Thyroid gland (tissue), 4 donors: ENCODE measurements at regions not wholly inside any gene's neighbourhood (a gene's known extent, or its start where the extent isn't known, plus 50 kb on each side); places are given as distances from the start of the nearest gene placed in this dataset.
A peak's percentile ranks its signal among the peaks of the same experiment; 100 is the strongest.

Experiments used
- DNase-seq, 2 donors: peaks; one replicate each; pipeline ENCODE4 v3.0.0-alpha.2; 2019
- H3K27ac ChIP-seq, 3 donors: fragments of 200-600 bp; sonication (generic); 1 replicate in 2 of 3; 2 replicates in 1 of 3; pipeline ENCODE4 v1.5.1; 2016 to 2019; ENCODE audit warnings: mild to moderate bottlenecking in 1 of 3, moderate library complexity in 1 of 3
- H3K27me3 ChIP-seq: fragments of 200-600 bp; sonication (generic); one replicate; pipeline ENCODE4 v1.5.1; 2019
- H3K36me3 ChIP-seq, 2 donors: fragments of 200-600 bp; sonication (generic); one replicate each; pipeline ENCODE4 v1.5.1; 2016 to 2019
- H3K4me1 ChIP-seq, 2 donors: fragments of 200-600 bp; sonication (generic); one replicate each; pipeline ENCODE4 v1.5.1; 2017 to 2019
- H3K4me3 ChIP-seq, 3 donors: fragments of 200-600 bp; sonication (generic); replicated peaks in 1 of 3; 1 replicate in 2 of 3; 2 replicates in 1 of 3; pipeline ENCODE4 v1.5.1; 2016; ENCODE audit warnings: mild to moderate bottlenecking in 1 of 3
- H3K9me3 ChIP-seq: fragments of 200-600 bp; sonication (generic); one replicate; pipeline ENCODE4 v1.5.1; 2017
- POLR2A ChIP-seq, 2 donors: fragments of 450-650 bp; IDR thresholded peaks; one replicate each; pipeline ENCODE4 v1.6.1; 2017; ENCODE audit warnings: antibody characterized with exemption in 2 of 2, mild to moderate bottlenecking in 2 of 2, moderate library complexity in 1 of 2
- WGBS, 2 donors: methylation state at CpG; one replicate each; pipeline ENCODE4 v1.1.5; 2017; 5-methylcytosine and 5-hydroxymethylcytosine counted together
- intact Hi-C: fragments of 100-400 bp; cut with DNase I; formaldehyde crosslinking; loops from one replicate; pipeline ENCODE4 v1.15.1; 2023
- TF ChIP-seq, protein P1 (sequence below), 6 experiments: fragments of 200-600 bp in 3 of 6; fragments of 450-650 bp in 3 of 6; sonication (generic) in 3 of 6; IDR thresholded peaks; one replicate each; pipeline ENCODE4 v1.5.1; 2016 to 2019; ENCODE audit warnings: antibody characterized with exemption in 6 of 6, mild to moderate bottlenecking in 2 of 6, inconsistent platforms in 1 of 6, moderate library complexity in 1 of 6

DNA sequence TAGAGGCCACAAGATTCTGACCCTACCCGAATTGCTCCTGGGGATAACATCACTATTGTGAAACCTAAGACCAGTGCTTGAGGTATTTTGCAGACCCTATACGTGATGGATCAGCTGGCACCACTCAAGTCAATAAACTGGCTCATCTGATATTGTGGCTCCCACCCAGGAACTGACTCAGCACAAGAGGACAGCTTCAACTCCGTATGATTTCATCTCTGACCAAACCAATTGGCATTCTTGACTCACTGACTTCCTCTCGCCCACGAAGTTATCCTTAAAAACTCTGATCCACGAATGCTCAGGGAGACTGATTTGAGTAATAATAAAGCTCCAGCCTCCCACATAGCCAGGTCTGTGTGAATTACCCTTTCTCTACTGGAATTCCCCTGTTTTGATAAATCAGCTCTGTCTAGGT is 1036.1 kb upstream of the TMEM132C start:
- Histone ChIP-seq H3K9me3 (no peaks in the 10 kb centered on the region), H3K4me1 (no peaks in the 10 kb centered on the region), H3K27ac (no peak overlapping the region), H3K36me3 (no peaks in the 10 kb centered on the region), H3K27me3 (no peaks in the 10 kb centered on the region), H3K4me3 (no peak overlapping the region)
- intact Hi-C loops: no loop called here
- no peak for DNase-seq
- WGBS, 2 donors: 72 to 77% methylated on average over 6 of the region's 6 CpGs
- TF ChIP-seq, protein P1, sequence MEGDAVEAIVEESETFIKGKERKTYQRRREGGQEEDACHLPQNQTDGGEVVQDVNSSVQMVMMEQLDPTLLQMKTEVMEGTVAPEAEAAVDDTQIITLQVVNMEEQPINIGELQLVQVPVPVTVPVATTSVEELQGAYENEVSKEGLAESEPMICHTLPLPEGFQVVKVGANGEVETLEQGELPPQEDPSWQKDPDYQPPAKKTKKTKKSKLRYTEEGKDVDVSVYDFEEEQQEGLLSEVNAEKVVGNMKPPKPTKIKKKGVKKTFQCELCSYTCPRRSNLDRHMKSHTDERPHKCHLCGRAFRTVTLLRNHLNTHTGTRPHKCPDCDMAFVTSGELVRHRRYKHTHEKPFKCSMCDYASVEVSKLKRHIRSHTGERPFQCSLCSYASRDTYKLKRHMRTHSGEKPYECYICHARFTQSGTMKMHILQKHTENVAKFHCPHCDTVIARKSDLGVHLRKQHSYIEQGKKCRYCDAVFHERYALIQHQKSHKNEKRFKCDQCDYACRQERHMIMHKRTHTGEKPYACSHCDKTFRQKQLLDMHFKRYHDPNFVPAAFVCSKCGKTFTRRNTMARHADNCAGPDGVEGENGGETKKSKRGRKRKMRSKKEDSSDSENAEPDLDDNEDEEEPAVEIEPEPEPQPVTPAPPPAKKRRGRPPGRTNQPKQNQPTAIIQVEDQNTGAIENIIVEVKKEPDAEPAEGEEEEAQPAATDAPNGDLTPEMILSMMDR (IDR thresholded peaks at IDR 0.05): no peak

DNA sequence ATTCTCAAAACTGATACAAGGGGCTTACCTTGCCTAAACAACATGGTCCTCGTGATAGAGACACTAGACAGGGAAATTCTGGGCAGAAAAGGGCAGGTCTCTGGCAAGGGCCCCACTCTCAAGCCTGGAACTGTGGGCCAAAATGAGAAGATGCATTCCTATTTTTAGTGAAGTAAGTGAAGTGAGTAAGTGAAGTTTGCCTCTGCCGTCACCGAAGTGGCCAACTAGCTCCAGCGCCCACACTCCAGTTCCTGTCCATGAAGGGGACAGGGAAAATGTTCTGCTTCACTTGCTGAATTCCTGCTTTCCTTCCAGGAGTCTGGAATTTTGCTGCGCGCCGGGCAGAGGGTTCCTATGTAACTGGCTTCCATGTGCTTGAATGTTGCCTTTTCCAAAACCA is 1035.6 kb upstream of the TMEM132C start:
- no peak for TF ChIP-seq POLR2A (IDR thresholded peaks at IDR 0.05)
- TF ChIP-seq, protein P1 (IDR thresholded peaks at IDR 0.05): no peak
- WGBS, 2 donors: 76 to 93% methylated on average over 7 of the region's 7 CpGs
- H3K27ac ChIP-seq: no peak overlapping the region

DNA sequence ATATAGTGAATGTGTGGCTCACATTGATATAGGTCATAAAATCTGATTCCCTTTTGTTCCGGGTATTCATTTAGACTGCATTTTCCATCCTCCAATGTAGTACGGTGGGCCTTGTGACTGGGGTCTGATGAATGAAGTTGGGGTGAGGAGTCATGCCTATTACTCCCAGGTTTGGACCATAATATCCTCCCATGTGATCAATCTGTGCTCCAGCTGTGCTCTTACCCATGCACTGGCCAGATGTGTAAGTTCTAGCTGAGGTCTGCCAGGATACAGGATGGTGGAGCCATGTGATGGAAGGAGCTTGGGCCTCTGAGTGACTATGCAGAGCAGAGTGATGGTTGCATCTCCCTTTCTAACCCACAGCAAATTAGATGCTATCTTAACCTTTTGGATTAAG is 1034.0 kb upstream of the TMEM132C start:
- Histone ChIP-seq H3K27ac (no peak overlapping the region), H3K4me1 (no peaks in the 10 kb centered on the region), H3K9me3 (no peaks in the 10 kb centered on the region), H3K27me3 (no peaks in the 10 kb centered on the region), H3K4me3 (no peak overlapping the region), H3K36me3 (no peaks in the 10 kb centered on the region)
- TF ChIP-seq, protein P1 (IDR thresholded peaks at IDR 0.05): no peak
- no peak for TF ChIP-seq POLR2A (IDR thresholded peaks at IDR 0.05)
- WGBS, 2 donors: 82 to 91% methylated on average over 2 of the region's 2 CpGs
- DNase-seq: no peak
- intact Hi-C loops: no loop called here

More for the DNA sequence above, 1035.6 kb upstream of the TMEM132C start:
- Histone ChIP-seq H3K36me3 (no peaks in the 10 kb centered on the region), H3K4me3 (no peak overlapping the region), H3K9me3 (no peaks in the 10 kb centered on the region), H3K27me3 (no peaks in the 10 kb centered on the region), H3K4me1 (no peaks in the 10 kb centered on the region)
- intact Hi-C loops: no loop called here
- no peak for DNase-seq

DNA sequence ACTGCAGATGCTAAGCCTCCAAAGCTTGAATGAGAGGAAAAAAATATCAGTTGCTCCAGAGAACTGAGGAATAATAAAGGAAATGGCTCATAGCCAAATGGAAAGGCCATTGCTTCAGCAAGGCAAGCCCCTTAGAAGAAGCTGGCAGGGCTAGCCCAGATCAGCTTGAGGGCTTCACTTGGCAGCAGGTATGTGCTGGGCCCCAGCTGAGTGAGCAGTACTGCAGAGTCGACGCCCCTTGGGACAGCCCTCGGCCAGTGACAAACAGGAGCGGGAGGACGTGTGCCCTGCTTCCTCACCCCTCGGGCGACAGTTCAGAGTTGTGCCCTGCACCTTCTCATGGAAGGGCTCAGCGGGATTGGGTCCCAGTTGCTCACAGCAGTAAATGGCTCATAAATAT is 1031.2 kb upstream of the TMEM132C start:
- TF ChIP-seq, protein P1 (IDR thresholded peaks at IDR 0.05): no peak
- no peak for TF ChIP-seq POLR2A (IDR thresholded peaks at IDR 0.05)
- Histone ChIP-seq H3K27me3 (no peaks in the 10 kb centered on the region), H3K36me3 (no peaks in the 10 kb centered on the region), H3K4me3 (no peak overlapping the region), H3K9me3 (no peaks in the 10 kb centered on the region), H3K4me1 (no peaks in the 10 kb centered on the region), H3K27ac (no peak overlapping the region)
- intact Hi-C loops: no loop called here
- peak in 1 of 2 donors; percentile 3 for DNase-seq
- WGBS, 2 donors: 74 to 82% methylated on average over 4 to 8 of the region's 8 CpGs

DNA sequence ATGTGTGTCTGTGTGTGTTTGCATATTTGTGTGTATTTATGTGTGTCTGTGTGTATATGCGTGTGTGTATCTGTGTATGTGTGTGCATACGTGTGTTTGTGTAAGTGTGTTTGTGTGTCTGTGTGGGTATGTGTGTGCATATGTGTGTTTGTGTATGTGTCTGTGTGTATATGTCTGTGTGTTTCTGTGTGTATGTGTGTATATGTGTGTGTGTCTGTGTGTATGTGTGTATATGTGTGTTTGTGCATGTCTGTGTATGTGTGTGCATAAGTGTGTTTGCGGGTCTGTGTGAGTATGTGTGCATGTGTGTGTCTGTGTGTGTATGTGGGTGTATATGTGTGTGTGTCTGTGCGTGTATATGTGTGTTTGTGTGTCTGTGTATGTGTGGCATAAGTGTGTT is 1030.5 kb upstream of the TMEM132C start:
- Histone ChIP-seq H3K4me1 (no peaks in the 10 kb centered on the region), H3K27me3 (no peaks in the 10 kb centered on the region), H3K9me3 (no peaks in the 10 kb centered on the region), H3K4me3 (no peak overlapping the region), H3K36me3 (no peaks in the 10 kb centered on the region), H3K27ac (no peak overlapping the region)
- intact Hi-C loops: no loop called here
- DNase-seq: no peak
- TF ChIP-seq, protein P1 (IDR thresholded peaks at IDR 0.05): no peak
- no peak for TF ChIP-seq POLR2A (IDR thresholded peaks at IDR 0.05)
- 79 to 88% methylated on average over 4 of the region's 4 CpGs for WGBS, 2 donors
